Stomach (tissue), 4 donors: ENCODE measurements at regions not wholly inside any gene's neighbourhood (a gene's known extent, or its start where the extent isn't known, plus 50 kb on each side); places are given as distances from the start of the nearest gene placed in this dataset.

Experiments used
- CTCF ChIP-seq, 7 experiments: fragments of 450-650 bp in 4 of 7; fragments of 200-600 bp in 3 of 7; sonication (generic) in 3 of 7; IDR thresholded peaks; one replicate each; pipeline ENCODE4 v1.5.1; 2016 to 2019; ENCODE audit warnings: antibody characterized with exemption in 7 of 7, control low read depth in 2 of 7, mild to moderate bottlenecking in 1 of 7
- POLR2A ChIP-seq, 4 donors: fragments of 450-650 bp; IDR thresholded peaks; one replicate each; pipeline ENCODE4 v1.6.1; 2016; ENCODE audit warnings: antibody characterized with exemption in 4 of 4, control low read depth in 2 of 4, mild to moderate bottlenecking in 1 of 4, moderate library complexity in 1 of 4
- POLR2AphosphoS5 ChIP-seq, 3 donors: sonication (generic); formaldehyde crosslinking; IDR thresholded peaks; one replicate each; pipeline ENCODE4 v1.6.1; 2016; ENCODE audit warnings: antibody characterized with exemption in 3 of 3

GRCh38 chr1:244773513-244773912, 61.9 kb upstream of the COX20 start:
- TF ChIP-seq CTCF (IDR thresholded peaks at IDR 0.05), result no peak
- no peak for TF ChIP-seq POLR2A (IDR thresholded peaks at IDR 0.05)
- no peak for TF ChIP-seq POLR2AphosphoS5 (IDR thresholded peaks at IDR 0.05)
